Fibroblast of lung (primary cell): ENCODE measurements at regions not wholly inside any gene's neighbourhood (a gene's known extent, or its start where the extent isn't known, plus 50 kb on each side); places are given as distances from the start of the nearest gene placed in this dataset.

Experiments
- DNase-seq, 2 donors: peaks; one replicate each; pipeline versions ENCODE4 v3.0.0 to v3.0.0-alpha.2; 2010; ENCODE audit warnings: low read depth in 2 of 2
- H2AFZ ChIP-seq: 2 replicates; pipeline ENCODE4 v1.5.1; 2012; ENCODE audit warnings: low read length, control low read depth, inconsistent platforms
- H3K27ac ChIP-seq: 2 replicates; pipeline ENCODE4 v1.5.1; 2011; ENCODE audit warnings: low read length, control low read depth; ENCODE audit not compliant: insufficient read depth
- H3K27me3 ChIP-seq: 2 replicates; pipeline ENCODE4 v1.5.1; 2011; ENCODE audit warnings: mild to moderate bottlenecking, low read length; ENCODE audit not compliant: control insufficient read depth, insufficient read depth
- H3K36me3 ChIP-seq: 2 replicates; pipeline ENCODE4 v1.5.1; 2011; ENCODE audit warnings: low read length; ENCODE audit not compliant: control insufficient read depth, insufficient read depth
- H3K4me1 ChIP-seq: 2 replicates; pipeline ENCODE4 v1.5.1; 2011; ENCODE audit warnings: low read length; ENCODE audit not compliant: control insufficient read depth, insufficient read depth; ENCODE audit errors: extremely low read depth
- H3K4me2 ChIP-seq: 2 replicates; pipeline ENCODE4 v1.5.1; 2011; ENCODE audit warnings: low read length, control low read depth; ENCODE audit not compliant: insufficient read depth; ENCODE audit errors: extremely low read depth
- H3K4me3 ChIP-seq, 4 experiments: fragments of 200-600 bp in 1 of 4; sonication (generic) in 1 of 4; replicated peaks in 1 of 4; 2 replicates each; pipeline ENCODE4 v1.5.1; 2011 to 2016; ENCODE audit warnings: low read length in 4 of 4, low read depth in 3 of 4, mild to moderate bottlenecking in 3 of 4, control low read depth in 2 of 4, inconsistent platforms in 1 of 4, mixed read lengths in 1 of 4; ENCODE audit not compliant: insufficient read depth in 1 of 4; ENCODE audit errors: control extremely low read depth in 1 of 4
- H3K79me2 ChIP-seq: 2 replicates; pipeline ENCODE4 v1.5.1; 2012; ENCODE audit warnings: mild to moderate bottlenecking, low read length, inconsistent platforms; ENCODE audit not compliant: control insufficient read depth, insufficient read depth
- H3K9ac ChIP-seq: 2 replicates; pipeline ENCODE4 v1.5.1; 2011; ENCODE audit warnings: mild to moderate bottlenecking, low read length, control low read depth; ENCODE audit not compliant: insufficient read depth
- H3K9me3 ChIP-seq: 2 replicates; pipeline ENCODE4 v1.5.1; 2012; ENCODE audit warnings: low read depth, low read length; ENCODE audit not compliant: control insufficient read depth, insufficient read depth
- H4K20me1 ChIP-seq: 2 replicates; pipeline ENCODE4 v1.5.1; 2011; ENCODE audit warnings: low read length; ENCODE audit not compliant: control insufficient read depth, insufficient read depth; ENCODE audit errors: extremely low read depth
- CTCF ChIP-seq, 2 donors: IDR thresholded peaks in 1 of 2; conservative IDR thresholded peaks in 1 of 2; 1 replicate in 1 of 2; 2 replicates in 1 of 2; pipeline ENCODE4 v1.5.1; 2011 to 2012; ENCODE audit warnings: low read length in 2 of 2, control low read depth in 1 of 2, inconsistent platforms in 1 of 2, low read depth in 1 of 2, mild to moderate bottlenecking in 1 of 2
- EZH2 ChIP-seq: IDR thresholded peaks from 2 replicates; pipeline ENCODE4 v1.5.1; 2012; ENCODE audit warnings: low read length, control low read depth, mild to moderate bottlenecking; ENCODE audit errors: missing control alignments

GRCh38 chr13:79667771-79668170 is 186.8 kb downstream of the NDFIP2 start:
- Histone ChIP-seq H3K36me3 (no peaks in the 10 kb centered on the region), H3K9ac (no peak overlapping the region), H3K4me1 (no peaks in the 10 kb centered on the region), H3K27ac (no peak overlapping the region), H4K20me1 (no peaks in the 10 kb centered on the region), H3K79me2 (no peaks in the 10 kb centered on the region), H3K4me2 (no peak overlapping the region), H3K27me3 (no peaks in the 10 kb centered on the region), H2AFZ (no peak overlapping the region), H3K9me3 (no peaks in the 10 kb centered on the region), H3K4me3 (no peak overlapping the region)
- no peak for DNase-seq
- TF ChIP-seq EZH2 (no peak), CTCF (conservative IDR thresholded peaks at IDR 0.05 in 1 of 2, IDR thresholded peaks at IDR 0.05 in 1 of 2; ENCODE audit: low read depth in 1 of 2, low read length in 2 of 2) (no peak)

GRCh38 chr13:79663977-79664636 is 183.2 kb downstream of the NDFIP2 start:
- H3K4me3 ChIP-seq: no peak overlapping the region
- H3K4me1 ChIP-seq: no peaks in the 10 kb centered on the region
- H3K27me3 ChIP-seq: no peaks in the 10 kb centered on the region
- DNase-seq: no peak
- no peaks in the 10 kb centered on the region for H3K36me3 ChIP-seq
- no peak overlapping the region for H2AFZ ChIP-seq
- H3K9me3 ChIP-seq: no peaks in the 10 kb centered on the region
- no peak for TF ChIP-seq EZH2
- no peak for TF ChIP-seq CTCF (conservative IDR thresholded peaks at IDR 0.05 in 1 of 2, IDR thresholded peaks at IDR 0.05 in 1 of 2; ENCODE audit: low read depth in 1 of 2, low read length in 2 of 2)
- H3K9ac ChIP-seq: no peak overlapping the region
- no peak overlapping the region for H3K4me2 ChIP-seq
- H3K79me2 ChIP-seq: no peaks in the 10 kb centered on the region
- H4K20me1 ChIP-seq: no peaks in the 10 kb centered on the region
- no peak overlapping the region for H3K27ac ChIP-seq

DNA sequence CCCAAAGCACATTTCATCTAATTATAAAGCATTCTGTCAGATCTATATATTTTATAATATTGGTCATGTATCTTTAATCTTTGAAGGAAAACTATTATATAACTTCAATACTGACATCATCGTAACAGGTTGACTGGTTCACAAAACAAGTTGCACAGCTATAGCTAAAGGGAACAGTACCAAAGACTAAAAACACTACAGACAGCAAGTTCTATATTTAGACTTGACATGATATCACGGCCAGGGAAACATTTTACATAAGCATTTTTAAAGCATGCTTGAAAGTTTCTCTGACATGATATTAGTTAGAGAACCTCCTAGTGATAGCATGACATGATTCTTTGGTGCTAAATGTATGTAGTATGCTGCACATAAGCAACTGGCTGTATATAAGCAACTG is 182.5 kb downstream of the NDFIP2 start:
- no peaks in the 10 kb centered on the region for H3K9me3 ChIP-seq
- DNase-seq: no peak

More for the DNA sequence above, 182.5 kb downstream of the NDFIP2 start:
- no peak overlapping the region for H3K9ac ChIP-seq
- no peak overlapping the region for H3K4me2 ChIP-seq
- TF ChIP-seq CTCF (conservative IDR thresholded peaks at IDR 0.05 in 1 of 2, IDR thresholded peaks at IDR 0.05 in 1 of 2; ENCODE audit: low read depth in 1 of 2, low read length in 2 of 2) (no peak), EZH2 (no peak)
- no peak overlapping the region for H2AFZ ChIP-seq
- H3K27me3 ChIP-seq: no peaks in the 10 kb centered on the region
- H3K79me2 ChIP-seq: no peaks in the 10 kb centered on the region
- H3K36me3 ChIP-seq: no peaks in the 10 kb centered on the region
- no peaks in the 10 kb centered on the region for H4K20me1 ChIP-seq
- H3K4me1 ChIP-seq: no peaks in the 10 kb centered on the region
- H3K4me3 ChIP-seq: no peak overlapping the region
- H3K27ac ChIP-seq: no peak overlapping the region
